Sigmoid colon (tissue), 6 donors: ENCODE measurements at regions not wholly inside any gene's neighbourhood (a gene's known extent, or its start where the extent isn't known, plus 50 kb on each side); places are given as distances from the start of the nearest gene placed in this dataset.

Source experiments
- DNase-seq: peaks from one replicate; pipeline ENCODE4 v3.0.0-alpha.2; 2019
- H3K27ac ChIP-seq, 4 donors: fragments of 200-600 bp; sonication (generic); one replicate each; pipeline ENCODE4 v1.5.1; 2016 to 2019; ENCODE audit warnings: mild to moderate bottlenecking in 1 of 4
- H3K27me3 ChIP-seq, 3 donors: fragments of 200-600 bp; sonication (generic); one replicate each; pipeline ENCODE4 v1.5.1; 2019; ENCODE audit warnings: mild to moderate bottlenecking in 1 of 3
- H3K36me3 ChIP-seq, 4 donors: fragments of 200-600 bp; sonication (generic); one replicate each; pipeline ENCODE4 v1.5.1; 2016 to 2019
- H3K4me1 ChIP-seq, 4 donors: fragments of 200-600 bp; sonication (generic); one replicate each; pipeline ENCODE4 v1.5.1; 2017 to 2019
- H3K4me3 ChIP-seq, 4 donors: fragments of 200-600 bp; sonication (generic); one replicate each; pipeline ENCODE4 v1.5.1; 2017 to 2019; ENCODE audit warnings: mild to moderate bottlenecking in 2 of 4, moderate library complexity in 1 of 4
- H3K9me3 ChIP-seq, 4 donors: fragments of 200-600 bp in 3 of 4; sonication (generic) in 3 of 4; one replicate each; pipeline versions ENCODE4 v1.5.1 to v1.6.1; 2013 to 2019
- EP300 ChIP-seq, 4 donors: sonication (generic); formaldehyde crosslinking; IDR thresholded peaks; one replicate each; pipeline ENCODE4 v1.6.1; 2017; ENCODE audit warnings: antibody characterized with exemption in 4 of 4
- POLR2A ChIP-seq, 2 donors: fragments of 450-650 bp; IDR thresholded peaks; one replicate each; pipeline ENCODE4 v1.6.1; 2016; ENCODE audit warnings: antibody characterized with exemption in 2 of 2, mild to moderate bottlenecking in 2 of 2, moderate library complexity in 2 of 2
- POLR2AphosphoS5 ChIP-seq, 4 donors: sonication (generic); formaldehyde crosslinking; IDR thresholded peaks; one replicate each; pipeline ENCODE4 v1.6.1; 2017; ENCODE audit warnings: antibody characterized with exemption in 4 of 4
- WGBS, 2 donors: extraction: QIAGEN DNeasy Blood & Tissue Kit; methylation state at CpG; one replicate each; pipeline ENCODE4 v1.1.7; 2013; 5-methylcytosine and 5-hydroxymethylcytosine counted together
- intact Hi-C: fragments of 100-400 bp; cut with DNase I; formaldehyde crosslinking; loops from one replicate; pipeline ENCODE4 v1.15.1; 2023
- TF ChIP-seq, protein P1 (sequence below), 4 experiments: fragments of 450-650 bp in 3 of 4; fragments of 200-600 bp in 1 of 4; IDR thresholded peaks; one replicate each; pipeline ENCODE4 v1.5.1; 2016 to 2019; ENCODE audit warnings: antibody characterized with exemption in 4 of 4, mild to moderate bottlenecking in 3 of 4, moderate library complexity in 2 of 4
- donor health status: healthy with polysubstance abuse.
- donor health status: healthy.

- Histone ChIP-seq H3K27me3 (no peaks in the 10 kb centered on the region), H3K9me3 (no peaks in the 10 kb centered on the region), H3K4me1 (no peaks in the 10 kb centered on the region), H3K27ac (no peak overlapping the region), H3K4me3 (no peak overlapping the region), H3K36me3 (no peaks in the 10 kb centered on the region)
- no peak for DNase-seq
- WGBS, 2 donors: 92 to 95% methylated on average over 6 of the region's 6 CpGs
- TF ChIP-seq, protein P1, sequence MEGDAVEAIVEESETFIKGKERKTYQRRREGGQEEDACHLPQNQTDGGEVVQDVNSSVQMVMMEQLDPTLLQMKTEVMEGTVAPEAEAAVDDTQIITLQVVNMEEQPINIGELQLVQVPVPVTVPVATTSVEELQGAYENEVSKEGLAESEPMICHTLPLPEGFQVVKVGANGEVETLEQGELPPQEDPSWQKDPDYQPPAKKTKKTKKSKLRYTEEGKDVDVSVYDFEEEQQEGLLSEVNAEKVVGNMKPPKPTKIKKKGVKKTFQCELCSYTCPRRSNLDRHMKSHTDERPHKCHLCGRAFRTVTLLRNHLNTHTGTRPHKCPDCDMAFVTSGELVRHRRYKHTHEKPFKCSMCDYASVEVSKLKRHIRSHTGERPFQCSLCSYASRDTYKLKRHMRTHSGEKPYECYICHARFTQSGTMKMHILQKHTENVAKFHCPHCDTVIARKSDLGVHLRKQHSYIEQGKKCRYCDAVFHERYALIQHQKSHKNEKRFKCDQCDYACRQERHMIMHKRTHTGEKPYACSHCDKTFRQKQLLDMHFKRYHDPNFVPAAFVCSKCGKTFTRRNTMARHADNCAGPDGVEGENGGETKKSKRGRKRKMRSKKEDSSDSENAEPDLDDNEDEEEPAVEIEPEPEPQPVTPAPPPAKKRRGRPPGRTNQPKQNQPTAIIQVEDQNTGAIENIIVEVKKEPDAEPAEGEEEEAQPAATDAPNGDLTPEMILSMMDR (IDR thresholded peaks at IDR 0.05): no peak
- TF ChIP-seq POLR2A (IDR thresholded peaks at IDR 0.05) (no peak), POLR2AphosphoS5 (IDR thresholded peaks at IDR 0.05) (no peak), EP300 (IDR thresholded peaks at IDR 0.05) (no peak)
- intact Hi-C loops: no loop called here
These were observed 265.1 kb downstream of the RND3 start for GRCh38 chr2:150222379-150222778.

DNA sequence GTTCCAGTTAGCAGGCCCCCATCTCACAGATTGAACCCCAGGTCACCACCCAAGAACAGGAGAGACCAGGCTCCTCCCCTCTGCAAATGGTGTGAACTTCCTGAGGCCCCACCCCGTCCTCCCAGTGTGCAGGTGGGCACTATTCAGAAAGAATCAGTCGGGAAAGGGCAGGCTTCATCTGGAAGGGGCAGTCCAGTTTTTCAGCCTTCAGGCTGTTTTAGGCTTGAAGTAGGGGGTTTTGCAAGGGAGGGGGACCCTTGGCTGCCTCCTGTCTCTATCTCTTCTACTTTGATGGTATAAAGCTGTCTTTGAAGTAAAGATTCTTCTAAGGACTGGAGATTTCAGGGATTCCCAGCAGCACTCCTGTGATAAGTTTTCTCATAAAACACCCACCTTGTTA is 267.6 kb downstream of the RND3 start:
- 77 to 82% methylated on average over 2 of the region's 2 CpGs for WGBS, 2 donors
- no peak for DNase-seq

DNA sequence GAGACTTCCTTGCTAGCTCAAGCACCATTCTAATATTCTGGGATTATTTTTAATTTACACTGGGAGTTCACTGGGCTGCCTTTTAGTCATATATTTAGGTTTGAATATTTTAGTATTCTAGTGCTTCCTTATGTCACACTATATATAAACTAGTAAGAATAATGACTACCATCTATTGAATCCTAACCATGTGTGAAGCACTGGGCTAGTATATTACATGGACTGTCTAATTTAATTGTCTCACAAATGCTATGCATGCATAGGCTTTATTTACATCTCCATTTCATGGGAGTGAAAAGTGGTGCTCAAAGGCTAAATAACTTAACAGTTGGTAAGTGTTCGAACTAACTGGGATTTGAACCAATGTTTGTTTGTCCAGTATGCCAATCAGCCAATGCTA is 272.4 kb downstream of the RND3 start:
- TF ChIP-seq EP300 (IDR thresholded peaks at IDR 0.05): no peak
- no peak for TF ChIP-seq POLR2A (IDR thresholded peaks at IDR 0.05)
- TF ChIP-seq POLR2AphosphoS5 (IDR thresholded peaks at IDR 0.05): no peak
- TF ChIP-seq, protein P1 (IDR thresholded peaks at IDR 0.05): no peak
- 19 to 63% methylated on average over 1 of the region's 1 CpG for WGBS, 2 donors
- intact Hi-C loops: no loop called here

More for the DNA sequence above, 267.6 kb downstream of the RND3 start:
- TF ChIP-seq POLR2A (IDR thresholded peaks at IDR 0.05): no peak
- TF ChIP-seq, protein P1 (IDR thresholded peaks at IDR 0.05): no peak
- TF ChIP-seq EP300 (IDR thresholded peaks at IDR 0.05): no peak
- TF ChIP-seq POLR2AphosphoS5 (IDR thresholded peaks at IDR 0.05): no peak
- Histone ChIP-seq H3K4me3 (no peak overlapping the region), H3K9me3 (no peaks in the 10 kb centered on the region), H3K27ac (no peak overlapping the region), H3K27me3 (no peaks in the 10 kb centered on the region), H3K4me1 (no peaks in the 10 kb centered on the region), H3K36me3 (no peaks in the 10 kb centered on the region)
- intact Hi-C loops: no loop called here

GRCh38 chr2:150214626-150215025 is 272.8 kb downstream of the RND3 start:
- TF ChIP-seq EP300 (IDR thresholded peaks at IDR 0.05) (no peak), POLR2A (IDR thresholded peaks at IDR 0.05) (no peak), POLR2AphosphoS5 (IDR thresholded peaks at IDR 0.05) (no peak)
- TF ChIP-seq, protein P1 (IDR thresholded peaks at IDR 0.05): no peak
- Histone ChIP-seq H3K4me3 (no peak overlapping the region), H3K36me3 (no peaks in the 10 kb centered on the region), H3K9me3 (no peaks in the 10 kb centered on the region), H3K4me1 (peaks cover 0 to 16% (median 13%) of the 10 kb centered on the region in 4 donors), H3K27ac (no peak overlapping the region), H3K27me3 (no peaks in the 10 kb centered on the region)
- DNase-seq: no peak
- intact Hi-C loops: no loop called here
- 5 to 17% methylated on average over 1 of the region's 1 CpG for WGBS, 2 donors

More for the DNA sequence above, 272.4 kb downstream of the RND3 start:
- Histone ChIP-seq H3K36me3 (no peaks in the 10 kb centered on the region), H3K27ac (no peak overlapping the region), H3K27me3 (no peaks in the 10 kb centered on the region), H3K9me3 (no peaks in the 10 kb centered on the region), H3K4me1 (peaks cover 0 to 15% (median 12%) of the 10 kb centered on the region in 4 donors), H3K4me3 (no peak overlapping the region)
- DNase-seq: no peak

GRCh38 chr2:150212722-150213171 is 274.7 kb downstream of the RND3 start:
- no peak for DNase-seq
- intact Hi-C loops: no loop called here
- Histone ChIP-seq H3K4me1 (peaks cover 0 to 31% (median 27%) of the 10 kb centered on the region in 4 donors), H3K27ac (no peak overlapping the region), H3K4me3 (no peak overlapping the region), H3K27me3 (no peaks in the 10 kb centered on the region), H3K36me3 (no peaks in the 10 kb centered on the region), H3K9me3 (no peaks in the 10 kb centered on the region)
- TF ChIP-seq POLR2A (IDR thresholded peaks at IDR 0.05) (no peak), POLR2AphosphoS5 (IDR thresholded peaks at IDR 0.05) (no peak), EP300 (IDR thresholded peaks at IDR 0.05) (no peak)
- TF ChIP-seq, protein P1 (IDR thresholded peaks at IDR 0.05): no peak
- 20 to 44% methylated on average over 4 of the region's 4 CpGs for WGBS, 2 donors
